ENCODE measurements at regions not wholly inside any gene's neighbourhood (a gene's known extent, or its start where the extent isn't known, plus 50 kb on each side); places are given as distances from the start of the nearest gene placed in this dataset.

GRCh38 chr3:175869404-175869803 lies 1010.3 kb downstream of the NAALADL2 start:
- TF ChIP-seq CTCF (IDR thresholded peaks at IDR 0.05) = no peak
- no peak for TF ChIP-seq POLR2A (IDR thresholded peaks at IDR 0.05)
